GM23248 (cell line): ENCODE measurements at regions not wholly inside any gene's neighbourhood (a gene's known extent, or its start where the extent isn't known, plus 50 kb on each side); places are given as distances from the start of the nearest gene placed in this dataset.

Source experiments
- EZH2 ChIP-seq: fragments of 200-600 bp; sonication (generic); IDR thresholded peaks from 2 replicates; pipeline ENCODE4 v1.6.1; 2018; ENCODE audit warnings: antibody characterized with exemption, mild to moderate bottlenecking; ENCODE audit not compliant: insufficient read depth, poor library complexity, severe bottlenecking
- EZH2phosphoT487 ChIP-seq: fragments of 200-600 bp; sonication (generic); IDR thresholded peaks from 2 replicates; pipeline ENCODE4 v1.6.1; 2018; ENCODE audit warnings: antibody characterized with exemption, moderate library complexity, mild to moderate bottlenecking, low read depth; ENCODE audit not compliant: insufficient read depth

DNA sequence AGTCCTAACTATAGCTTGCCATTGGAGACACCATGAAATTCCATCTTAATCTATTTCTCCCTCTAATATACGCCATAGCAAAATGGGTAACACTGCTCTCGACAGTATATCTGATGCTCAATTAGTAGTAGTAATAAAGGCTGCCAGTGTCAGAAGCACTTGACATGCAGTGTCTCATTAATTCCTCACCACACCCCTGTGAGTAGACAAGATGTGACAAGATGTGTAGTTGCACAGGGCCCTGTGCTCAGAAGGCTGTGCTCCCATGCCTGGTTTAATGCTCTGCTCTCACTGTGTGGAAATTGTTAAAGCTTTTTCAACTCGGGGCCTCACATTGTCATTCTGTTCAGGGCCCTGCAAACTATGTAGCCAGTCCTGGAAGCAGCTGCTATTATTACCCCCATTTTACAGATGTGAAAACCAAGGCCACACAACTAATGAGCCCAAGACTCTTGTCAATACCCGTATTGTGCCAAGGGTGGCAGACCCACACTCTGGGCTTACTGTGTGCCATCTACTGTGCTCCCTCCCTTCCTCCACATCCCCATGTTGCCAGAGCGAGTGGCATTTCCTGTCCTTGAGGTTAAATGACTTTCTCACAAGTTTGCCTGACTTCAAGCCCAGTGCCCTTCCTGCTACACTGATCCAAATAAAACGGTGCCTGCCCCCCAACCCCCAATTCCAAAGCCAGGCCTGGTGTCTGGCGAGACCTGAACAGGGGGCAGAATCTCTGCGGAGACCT lies 287.3 kb upstream of the CCL2 start:
- TF ChIP-seq EZH2 (no peak), EZH2phosphoT487 (no peak)
